Parathyroid adenoma (tissue), 2 donors: ENCODE measurements at regions not wholly inside any gene's neighbourhood (a gene's known extent, or its start where the extent isn't known, plus 50 kb on each side); places are given as distances from the start of the nearest gene placed in this dataset.

Experiments used
- H2AFZ ChIP-seq: fragments of 300-600 bp; sonication (generic); one replicate; pipeline ENCODE4 v1.7.0; 2017; ENCODE audit warnings: antibody characterized with exemption, mild to moderate bottlenecking
- H3K27ac ChIP-seq: fragments of 300-600 bp; sonication (generic); one replicate; pipeline ENCODE4 v1.7.0; 2017
- H3K27me3 ChIP-seq: fragments of 300-600 bp; sonication (generic); one replicate; pipeline ENCODE4 v1.7.0; 2017; ENCODE audit warnings: low read length; ENCODE audit not compliant: control insufficient read depth, insufficient read depth
- H3K36me3 ChIP-seq: fragments of 300-600 bp; sonication (generic); one replicate; pipeline ENCODE4 v1.7.0; 2017; ENCODE audit warnings: low read length; ENCODE audit not compliant: control insufficient read depth, insufficient read depth
- H3K4me1 ChIP-seq: fragments of 300-600 bp; sonication (generic); one replicate; pipeline ENCODE4 v1.7.0; 2017; ENCODE audit warnings: control low read depth
- H3K4me2 ChIP-seq: fragments of 300-600 bp; sonication (generic); one replicate; pipeline ENCODE4 v1.7.0; 2017; ENCODE audit warnings: low read length
- H3K4me3 ChIP-seq: fragments of 300-600 bp; sonication (generic); one replicate; pipeline ENCODE4 v1.7.0; 2017; ENCODE audit warnings: low read depth, low read length
- H3K79me2 ChIP-seq: fragments of 300-600 bp; sonication (generic); one replicate; pipeline ENCODE4 v1.7.0; 2017; ENCODE audit warnings: control low read depth
- H3K9ac ChIP-seq: fragments of 300-600 bp; sonication (generic); one replicate; pipeline ENCODE4 v1.7.0; 2017; ENCODE audit warnings: mild to moderate bottlenecking
- H3K9me3 ChIP-seq: fragments of 300-600 bp; sonication (generic); one replicate; pipeline ENCODE4 v1.7.0; 2017; ENCODE audit warnings: low read length; ENCODE audit not compliant: control insufficient read depth
- TF ChIP-seq, protein P1 (sequence below): fragments of 300-600 bp; sonication (generic); IDR thresholded peaks from one replicate; pipeline ENCODE4 v1.7.0; 2017; ENCODE audit warnings: antibody characterized with exemption, mild to moderate bottlenecking
- donor health status: primary hyperparathyroidism.

DNA sequence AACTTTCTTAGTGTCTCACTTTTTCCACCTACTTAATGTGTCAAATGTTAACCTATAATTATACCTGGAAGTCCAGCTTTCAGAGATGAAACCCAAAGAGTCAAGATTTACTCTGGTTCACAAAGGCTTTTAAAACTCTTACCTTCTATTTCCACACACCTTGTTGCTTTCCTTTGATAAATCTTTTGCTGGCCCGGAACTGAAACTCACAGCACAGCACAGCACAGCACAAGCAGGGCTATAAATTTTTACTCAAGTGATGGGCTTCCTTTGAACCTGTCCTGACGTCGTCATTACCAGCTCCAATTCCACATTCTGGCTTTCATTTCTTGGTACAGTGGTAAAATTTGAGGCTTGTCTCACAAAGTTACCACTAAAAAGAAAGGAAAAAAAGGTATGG, 861.0 kb downstream of the SORCS3 start:
- Histone ChIP-seq H3K79me2 (no peaks in the 10 kb centered on the region), H3K4me3 (no peak overlapping the region), H3K36me3 (no peaks in the 10 kb centered on the region), H3K27me3 (no peaks in the 10 kb centered on the region), H3K4me1 (no peaks in the 10 kb centered on the region), H3K4me2 (no peak overlapping the region), H3K9me3 (no peaks in the 10 kb centered on the region), H3K9ac (no peak overlapping the region), H3K27ac (no peak overlapping the region), H2AFZ (no peak overlapping the region)
- TF ChIP-seq, protein P1, sequence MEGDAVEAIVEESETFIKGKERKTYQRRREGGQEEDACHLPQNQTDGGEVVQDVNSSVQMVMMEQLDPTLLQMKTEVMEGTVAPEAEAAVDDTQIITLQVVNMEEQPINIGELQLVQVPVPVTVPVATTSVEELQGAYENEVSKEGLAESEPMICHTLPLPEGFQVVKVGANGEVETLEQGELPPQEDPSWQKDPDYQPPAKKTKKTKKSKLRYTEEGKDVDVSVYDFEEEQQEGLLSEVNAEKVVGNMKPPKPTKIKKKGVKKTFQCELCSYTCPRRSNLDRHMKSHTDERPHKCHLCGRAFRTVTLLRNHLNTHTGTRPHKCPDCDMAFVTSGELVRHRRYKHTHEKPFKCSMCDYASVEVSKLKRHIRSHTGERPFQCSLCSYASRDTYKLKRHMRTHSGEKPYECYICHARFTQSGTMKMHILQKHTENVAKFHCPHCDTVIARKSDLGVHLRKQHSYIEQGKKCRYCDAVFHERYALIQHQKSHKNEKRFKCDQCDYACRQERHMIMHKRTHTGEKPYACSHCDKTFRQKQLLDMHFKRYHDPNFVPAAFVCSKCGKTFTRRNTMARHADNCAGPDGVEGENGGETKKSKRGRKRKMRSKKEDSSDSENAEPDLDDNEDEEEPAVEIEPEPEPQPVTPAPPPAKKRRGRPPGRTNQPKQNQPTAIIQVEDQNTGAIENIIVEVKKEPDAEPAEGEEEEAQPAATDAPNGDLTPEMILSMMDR = no peak

DNA sequence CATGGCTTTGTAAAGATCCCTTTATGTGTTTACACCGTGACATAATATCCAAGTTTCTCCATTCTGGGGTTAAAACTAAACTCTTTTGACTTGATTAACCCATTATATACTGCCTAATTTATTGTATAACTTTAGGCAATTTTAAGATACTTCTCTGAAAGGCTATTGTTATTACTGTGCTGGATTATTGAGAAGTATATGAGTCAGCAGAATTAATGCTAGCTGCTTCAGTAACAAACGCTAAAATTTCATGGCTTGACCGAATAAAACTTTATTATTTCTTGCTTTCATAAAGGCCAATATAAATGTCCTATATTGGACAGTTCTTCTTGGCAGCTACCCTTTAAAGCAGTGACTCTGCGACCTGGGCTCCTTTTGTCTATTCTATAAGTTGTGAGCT, 853.9 kb downstream of the SORCS3 start:
- no peaks in the 10 kb centered on the region for H3K36me3 ChIP-seq
- H3K27ac ChIP-seq = no peak overlapping the region
- no peak overlapping the region for H3K4me3 ChIP-seq
- H3K4me2 ChIP-seq = no peak overlapping the region
- no peaks in the 10 kb centered on the region for H3K9me3 ChIP-seq
- no peaks in the 10 kb centered on the region for H3K4me1 ChIP-seq
- no peak overlapping the region for H2AFZ ChIP-seq
- H3K79me2 ChIP-seq = no peaks in the 10 kb centered on the region
- TF ChIP-seq, protein P1 = no peak
- no peak overlapping the region for H3K9ac ChIP-seq
- no peaks in the 10 kb centered on the region for H3K27me3 ChIP-seq

DNA sequence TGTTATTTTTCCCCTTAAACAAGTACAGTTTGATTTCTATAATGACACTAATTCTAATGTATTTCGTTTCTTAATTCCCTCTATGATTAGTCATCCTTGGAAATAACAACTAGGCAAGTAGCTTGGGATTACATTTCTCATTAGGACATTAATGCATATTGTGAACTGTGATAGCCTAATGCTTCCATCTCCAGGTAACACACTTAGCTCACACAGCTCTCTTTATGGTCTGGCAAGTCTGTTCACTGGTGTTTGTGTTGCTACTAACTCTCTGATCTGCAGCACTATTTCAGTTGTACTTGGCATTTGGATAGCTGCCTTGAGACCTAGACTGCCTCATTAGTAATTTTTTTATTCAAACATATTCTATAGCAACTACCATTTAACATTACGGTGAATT, 853.2 kb downstream of the SORCS3 start:
- no peaks in the 10 kb centered on the region for H3K27me3 ChIP-seq
- no peaks in the 10 kb centered on the region for H3K4me1 ChIP-seq
- no peaks in the 10 kb centered on the region for H3K9me3 ChIP-seq
- no peaks in the 10 kb centered on the region for H3K79me2 ChIP-seq
- H3K27ac ChIP-seq = no peak overlapping the region
- no peaks in the 10 kb centered on the region for H3K36me3 ChIP-seq
- no peak overlapping the region for H3K9ac ChIP-seq
- no peak overlapping the region for H3K4me3 ChIP-seq
- no peak overlapping the region for H2AFZ ChIP-seq
- TF ChIP-seq, protein P1 = no peak
- no peak overlapping the region for H3K4me2 ChIP-seq

DNA sequence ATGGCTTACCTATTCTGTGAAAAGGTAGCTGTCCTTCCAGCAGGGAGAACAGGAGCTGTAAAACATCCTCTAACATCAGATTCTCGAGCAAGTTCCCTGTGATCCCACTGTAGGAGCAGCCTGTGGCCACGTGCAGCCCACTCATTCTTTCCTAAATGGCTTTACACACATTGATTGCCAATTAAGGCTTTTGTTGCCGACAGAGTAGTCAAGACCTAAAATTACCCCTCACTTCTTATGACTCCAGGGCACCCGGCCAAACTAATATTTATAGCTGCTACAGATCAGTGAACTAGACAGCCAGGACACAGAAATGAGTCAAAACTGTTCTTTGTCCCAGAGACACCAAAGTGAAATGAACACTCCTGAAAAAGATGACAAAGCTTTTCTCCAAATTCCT, 832.1 kb downstream of the SORCS3 start:
- H3K27me3 ChIP-seq = no peaks in the 10 kb centered on the region
- H3K79me2 ChIP-seq = no peaks in the 10 kb centered on the region
- no peaks in the 10 kb centered on the region for H3K4me1 ChIP-seq
- H3K4me2 ChIP-seq = no peak overlapping the region
- H3K9me3 ChIP-seq = no peaks in the 10 kb centered on the region
- TF ChIP-seq, protein P1 = no peak
- H3K4me3 ChIP-seq = no peak overlapping the region
- H3K9ac ChIP-seq = no peak overlapping the region
- no peaks in the 10 kb centered on the region for H3K36me3 ChIP-seq
- H2AFZ ChIP-seq = no peak overlapping the region
- no peak overlapping the region for H3K27ac ChIP-seq

DNA sequence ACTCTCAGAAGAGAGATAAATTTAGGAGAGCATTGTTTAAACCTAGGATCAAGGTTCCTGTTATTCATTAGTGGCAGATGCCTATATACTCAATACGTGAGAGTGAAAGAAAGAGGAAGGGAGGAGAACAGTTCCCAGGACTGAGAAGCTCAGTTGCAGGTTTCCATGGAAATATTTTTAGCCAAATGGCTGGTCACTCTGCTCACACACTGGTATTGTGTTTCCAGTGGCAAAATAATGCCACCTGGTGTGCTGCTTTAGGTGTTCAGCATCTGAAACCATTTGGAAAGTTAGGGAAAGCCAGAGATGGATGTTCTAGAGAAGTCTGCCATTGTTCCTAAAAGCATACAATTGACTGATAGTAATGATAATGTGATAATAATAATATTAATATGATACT, 827.7 kb downstream of the SORCS3 start:
- Histone ChIP-seq H3K4me1 (no peaks in the 10 kb centered on the region), H3K36me3 (no peaks in the 10 kb centered on the region), H3K9ac (no peak overlapping the region), H3K4me3 (no peak overlapping the region), H2AFZ (no peak overlapping the region), H3K9me3 (no peaks in the 10 kb centered on the region), H3K4me2 (no peak overlapping the region), H3K27me3 (no peaks in the 10 kb centered on the region), H3K27ac (no peak overlapping the region), H3K79me2 (no peaks in the 10 kb centered on the region)
- TF ChIP-seq, protein P1 = no peak
